ENCODE measurements at regions not wholly inside any gene's neighbourhood (a gene's known extent, or its start where the extent isn't known, plus 50 kb on each side); places are given as distances from the start of the nearest gene placed in this dataset.

- DNase-seq (ENCODE audit: low read depth), result no peak
Observed at GRCh38 chr6:166692723-166693302, 65.8 kb upstream of the RPS6KA2 start.

GRCh38 chr6:166691746-166692145 lies 64.7 kb upstream of the RPS6KA2 start:
- no peak for DNase-seq (ENCODE audit: low read depth)

GRCh38 chr6:166691199-166691598 lies 64.1 kb upstream of the RPS6KA2 start:
- DNase-seq (ENCODE audit: low read depth), result no peak

- DNase-seq (ENCODE audit: low read depth), result no peak
Observed at GRCh38 chr6:166689687-166690086, 62.6 kb upstream of the RPS6KA2 start.

DNA sequence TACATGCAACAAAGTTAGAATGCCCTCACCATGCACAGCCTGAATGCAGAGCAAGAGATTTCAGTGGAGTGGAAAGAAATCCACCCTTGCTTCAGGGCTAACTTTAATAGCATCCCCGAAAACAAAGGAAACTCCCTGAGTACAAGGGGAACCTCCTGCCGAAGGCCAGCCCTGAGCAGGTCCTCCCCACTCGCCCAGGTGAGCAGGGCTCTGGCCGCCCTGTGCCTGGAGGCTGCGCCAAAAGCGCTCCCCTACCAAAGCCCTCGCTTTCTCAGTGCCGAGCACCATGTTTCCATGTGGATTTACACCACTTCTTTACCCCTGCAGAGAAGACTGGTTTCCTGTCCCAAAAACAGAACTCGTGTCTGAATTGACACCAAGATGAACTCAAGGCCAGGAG lies 61.9 kb upstream of the RPS6KA2 start:
- no peak for DNase-seq (ENCODE audit: low read depth)

DNA sequence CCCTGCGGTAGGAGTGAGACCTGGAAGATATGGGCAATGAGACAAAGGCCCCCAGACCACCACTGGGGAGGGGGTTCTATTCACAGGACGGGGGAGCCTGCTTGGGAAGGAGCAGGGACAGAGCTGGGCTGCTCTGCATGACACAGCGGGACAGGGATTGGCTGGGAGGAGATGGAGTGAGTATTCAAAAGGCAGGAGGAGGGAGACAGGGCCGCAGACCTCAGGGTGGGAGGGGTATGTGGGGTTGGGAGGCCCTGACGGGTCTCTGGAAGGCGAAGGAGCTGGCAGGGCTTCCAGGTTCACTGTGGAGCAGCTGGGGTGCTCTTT lies 60.8 kb upstream of the RPS6KA2 start:
- no peak for DNase-seq (ENCODE audit: low read depth)

DNA sequence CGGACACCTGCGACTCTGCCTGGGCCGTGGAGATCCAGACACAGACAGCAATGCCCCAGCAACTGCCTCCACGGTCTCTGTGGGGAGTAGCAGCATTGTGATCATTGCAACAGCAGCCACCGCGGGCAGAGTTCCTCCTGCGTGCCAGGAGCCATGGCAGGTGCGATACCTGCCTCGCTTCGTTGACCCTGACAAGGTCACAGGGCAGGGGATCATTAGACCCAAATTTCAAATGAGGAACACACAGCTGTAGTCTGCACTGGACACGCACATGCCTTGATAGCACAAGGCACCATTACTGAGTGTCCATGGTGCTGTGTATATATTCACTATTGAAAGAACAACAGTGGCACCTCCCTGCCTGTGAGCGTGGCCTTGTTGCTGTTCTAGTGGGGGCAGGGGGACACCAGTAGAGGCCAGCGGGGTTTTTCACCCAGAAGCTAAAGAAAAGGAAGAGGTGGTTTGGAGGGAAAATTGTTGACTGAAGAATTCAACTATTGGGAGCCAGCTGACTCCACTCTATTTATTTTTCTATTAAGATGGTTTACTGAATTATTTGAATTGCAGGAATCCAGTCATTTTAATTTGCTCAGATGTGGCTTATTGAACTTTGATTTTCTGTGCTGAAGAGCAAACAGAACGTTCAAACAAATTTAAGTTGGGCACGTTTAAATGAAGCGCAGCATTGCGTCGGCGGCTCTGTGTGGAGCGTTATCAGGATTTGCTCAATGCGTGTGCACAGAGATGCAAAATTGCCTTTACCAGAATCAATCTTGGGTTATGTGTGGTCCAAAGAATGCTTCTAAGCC lies 60.2 kb upstream of the RPS6KA2 start:
- DNase-seq (ENCODE audit: low read depth), result no peak

- DNase-seq (ENCODE audit: low read depth), result no peak
Observed at GRCh38 chr6:166686317-166686716, 59.3 kb upstream of the RPS6KA2 start.

GRCh38 chr6:166684866-166685265 lies 57.8 kb upstream of the RPS6KA2 start:
- DNase-seq (ENCODE audit: low read depth), result no peak

- no peak for DNase-seq (ENCODE audit: low read depth)
Observed at GRCh38 chr6:166684170-166684569, 57.1 kb upstream of the RPS6KA2 start.

GRCh38 chr6:166683477-166683876 lies 56.4 kb upstream of the RPS6KA2 start:
- no peak for DNase-seq (ENCODE audit: low read depth)

- DNase-seq (ENCODE audit: low read depth), result no peak
Observed at GRCh38 chr6:166679566-166679965, 52.5 kb upstream of the RPS6KA2 start.

GRCh38 chr6:166678426-166678825 lies 51.4 kb upstream of the RPS6KA2 start:
- DNase-seq (ENCODE audit: low read depth), result no peak

DNA sequence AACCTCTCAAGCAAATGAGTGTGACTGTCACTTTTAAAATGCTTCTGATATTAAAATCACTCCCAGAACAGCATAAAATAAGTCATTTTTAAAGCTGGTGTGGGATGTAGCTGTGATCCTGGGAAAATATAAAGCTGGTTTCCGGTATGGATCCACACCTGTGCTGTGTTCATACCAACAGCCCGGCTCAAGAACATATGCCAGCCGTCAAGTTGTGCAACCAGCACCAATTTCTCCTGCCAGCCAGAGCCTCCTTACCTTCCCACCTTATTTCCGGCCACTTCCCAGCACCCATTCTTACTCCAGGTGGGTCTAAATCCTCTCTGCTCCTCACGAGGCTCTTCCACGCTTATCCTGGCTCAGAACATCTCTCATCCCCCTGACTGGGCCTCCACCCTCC lies 50.9 kb upstream of the RPS6KA2 start:
- DNase-seq (ENCODE audit: low read depth), result no peak
